ENCODE measurements at regions not wholly inside any gene's neighbourhood (a gene's known extent, or its start where the extent isn't known, plus 50 kb on each side); places are given as distances from the start of the nearest gene placed in this dataset.

- Histone ChIP-seq H3K9me3 (no peaks in the 10 kb centered on the region), H3K36me3 (no peaks in the 10 kb centered on the region), H3K27me3 (no peaks in the 10 kb centered on the region), H3K4me3 (no peak overlapping the region), H3K4me1 (no peaks in the 10 kb centered on the region), H3K27ac (no peak overlapping the region)
- intact Hi-C loops (cut with DNase I), result no loop called here
- TF ChIP-seq, protein P1, sequence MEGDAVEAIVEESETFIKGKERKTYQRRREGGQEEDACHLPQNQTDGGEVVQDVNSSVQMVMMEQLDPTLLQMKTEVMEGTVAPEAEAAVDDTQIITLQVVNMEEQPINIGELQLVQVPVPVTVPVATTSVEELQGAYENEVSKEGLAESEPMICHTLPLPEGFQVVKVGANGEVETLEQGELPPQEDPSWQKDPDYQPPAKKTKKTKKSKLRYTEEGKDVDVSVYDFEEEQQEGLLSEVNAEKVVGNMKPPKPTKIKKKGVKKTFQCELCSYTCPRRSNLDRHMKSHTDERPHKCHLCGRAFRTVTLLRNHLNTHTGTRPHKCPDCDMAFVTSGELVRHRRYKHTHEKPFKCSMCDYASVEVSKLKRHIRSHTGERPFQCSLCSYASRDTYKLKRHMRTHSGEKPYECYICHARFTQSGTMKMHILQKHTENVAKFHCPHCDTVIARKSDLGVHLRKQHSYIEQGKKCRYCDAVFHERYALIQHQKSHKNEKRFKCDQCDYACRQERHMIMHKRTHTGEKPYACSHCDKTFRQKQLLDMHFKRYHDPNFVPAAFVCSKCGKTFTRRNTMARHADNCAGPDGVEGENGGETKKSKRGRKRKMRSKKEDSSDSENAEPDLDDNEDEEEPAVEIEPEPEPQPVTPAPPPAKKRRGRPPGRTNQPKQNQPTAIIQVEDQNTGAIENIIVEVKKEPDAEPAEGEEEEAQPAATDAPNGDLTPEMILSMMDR (IDR thresholded peaks at IDR 0.05), result no peak
- DNase-seq (no peak), ATAC-seq (no peak)
These were observed 204.1 kb upstream of the SEMA6A start for GRCh38 chr5:116778651-116779280.

DNA sequence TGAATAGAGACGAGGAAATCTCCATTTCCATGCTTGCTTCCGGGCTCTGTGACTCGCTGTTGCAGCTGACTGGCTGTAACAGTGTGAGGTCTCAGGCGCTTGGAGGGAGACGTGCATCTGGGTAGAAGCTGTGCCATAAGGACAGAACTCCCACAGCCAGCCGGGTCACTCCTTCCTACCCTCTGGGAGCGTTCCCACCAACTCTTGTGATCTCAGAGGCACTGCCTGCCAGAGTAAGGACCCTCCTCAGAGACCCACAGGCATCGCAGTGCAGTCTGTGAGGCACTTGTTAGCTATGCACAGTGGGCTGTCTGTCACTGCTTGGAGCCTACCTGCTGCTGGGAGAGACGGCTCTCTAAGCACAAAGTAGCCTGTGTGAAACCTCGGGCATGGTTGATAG lies 203.4 kb upstream of the SEMA6A start:
- Histone ChIP-seq H3K4me3 (no peak overlapping the region), H3K36me3 (no peaks in the 10 kb centered on the region), H3K4me1 (no peaks in the 10 kb centered on the region), H3K27me3 (no peaks in the 10 kb centered on the region), H3K9me3 (no peaks in the 10 kb centered on the region), H3K27ac (no peak overlapping the region)
- TF ChIP-seq, protein P1 (IDR thresholded peaks at IDR 0.05), result no peak
- intact Hi-C loops (cut with DNase I), result no loop called here
- ATAC-seq, result no peak
- DNase-seq, result no peak

GRCh38 chr5:116773926-116774325 lies 199.3 kb upstream of the SEMA6A start:
- DNase-seq (no peak), ATAC-seq (no peak)
- Histone ChIP-seq H3K4me3 (no peak overlapping the region), H3K9me3 (no peaks in the 10 kb centered on the region), H3K27me3 (no peaks in the 10 kb centered on the region), H3K4me1 (no peaks in the 10 kb centered on the region), H3K36me3 (no peaks in the 10 kb centered on the region), H3K27ac (no peak overlapping the region)
- intact Hi-C loops (cut with DNase I), result no loop called here
- TF ChIP-seq, protein P1 (IDR thresholded peaks at IDR 0.05), result no peak

DNA sequence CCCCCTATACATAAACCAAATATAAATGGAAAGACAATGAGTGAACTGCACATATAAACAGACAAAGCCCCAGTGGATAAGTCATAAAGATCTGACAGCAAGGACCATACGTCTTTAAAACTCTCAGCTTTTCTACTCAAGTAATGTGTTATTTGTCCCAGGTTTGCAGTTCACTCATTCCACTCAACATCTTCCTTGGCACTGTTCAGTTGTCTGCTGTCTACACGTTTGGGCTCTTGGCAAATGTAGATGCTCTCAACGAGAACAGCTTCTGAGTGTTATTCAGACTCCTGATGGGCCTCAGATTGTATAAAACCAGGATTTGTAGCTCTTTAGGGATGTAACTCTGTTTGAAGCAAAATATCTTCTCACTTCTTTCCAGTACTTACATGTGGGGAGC lies 198.2 kb upstream of the SEMA6A start:
- H3K36me3 ChIP-seq, result no peaks in the 10 kb centered on the region
- no peaks in the 10 kb centered on the region for H3K27me3 ChIP-seq
- H3K27ac ChIP-seq, result no peak overlapping the region
- no peaks in the 10 kb centered on the region for H3K4me1 ChIP-seq
- TF ChIP-seq, protein P1 (IDR thresholded peaks at IDR 0.05), result no peak
- no peak overlapping the region for H3K4me3 ChIP-seq
- intact Hi-C loops (cut with DNase I), result no loop called here
- ATAC-seq (no peak), DNase-seq (no peak)
- H3K9me3 ChIP-seq, result no peaks in the 10 kb centered on the region

DNA sequence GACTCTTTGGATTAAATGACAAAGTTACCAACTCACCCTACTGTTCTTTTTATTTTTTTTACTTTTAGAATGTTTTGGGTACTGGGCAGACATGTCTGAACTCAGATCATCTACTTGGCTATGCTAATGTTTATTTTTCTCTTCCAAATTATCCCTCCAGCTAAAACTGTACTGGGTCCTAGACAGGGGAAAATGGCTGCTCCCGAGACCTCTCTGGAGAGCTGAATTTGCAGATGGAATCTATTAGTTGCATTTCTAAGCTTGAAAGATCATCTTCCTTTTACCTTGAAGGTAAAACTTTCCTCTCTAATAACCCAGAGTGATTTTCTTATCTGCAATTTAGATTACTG lies 197.5 kb upstream of the SEMA6A start:
- intact Hi-C loops (cut with DNase I), result no loop called here
- Histone ChIP-seq H3K27ac (no peak overlapping the region), H3K9me3 (no peaks in the 10 kb centered on the region), H3K4me3 (no peak overlapping the region), H3K4me1 (no peaks in the 10 kb centered on the region), H3K36me3 (no peaks in the 10 kb centered on the region), H3K27me3 (no peaks in the 10 kb centered on the region)
- ATAC-seq (no peak), DNase-seq (no peak)
- TF ChIP-seq, protein P1 (IDR thresholded peaks at IDR 0.05), result no peak
